T-helper 2 cell (primary cell): ENCODE measurements at regions not wholly inside any gene's neighbourhood (a gene's known extent, or its start where the extent isn't known, plus 50 kb on each side); places are given as distances from the start of the nearest gene placed in this dataset.

Experiments used
- DNase-seq, 5 experiments: peaks; one replicate each; pipeline versions ENCODE4 v3.0.0 to v3.0.0-alpha.2; 2012 to 2022

DNA sequence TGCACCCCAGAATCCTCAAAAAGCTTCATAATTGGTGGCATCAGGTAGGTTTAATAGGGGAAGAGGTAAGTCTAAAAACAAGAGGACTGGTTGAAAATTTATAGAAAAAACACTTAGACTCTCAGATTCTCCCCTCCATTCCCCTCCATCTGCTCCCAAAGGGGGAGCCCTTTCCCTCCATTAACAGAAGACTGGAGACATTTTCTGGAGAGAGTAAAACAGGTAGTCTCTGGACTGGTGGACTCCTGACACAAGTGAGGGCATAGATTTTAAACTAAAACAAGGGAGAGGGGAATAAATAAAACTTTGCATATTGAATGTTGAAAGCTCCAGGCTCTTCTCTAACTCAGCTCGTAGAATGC, 54.0 kb upstream of the IPO9 start:
- no peak for DNase-seq

DNA sequence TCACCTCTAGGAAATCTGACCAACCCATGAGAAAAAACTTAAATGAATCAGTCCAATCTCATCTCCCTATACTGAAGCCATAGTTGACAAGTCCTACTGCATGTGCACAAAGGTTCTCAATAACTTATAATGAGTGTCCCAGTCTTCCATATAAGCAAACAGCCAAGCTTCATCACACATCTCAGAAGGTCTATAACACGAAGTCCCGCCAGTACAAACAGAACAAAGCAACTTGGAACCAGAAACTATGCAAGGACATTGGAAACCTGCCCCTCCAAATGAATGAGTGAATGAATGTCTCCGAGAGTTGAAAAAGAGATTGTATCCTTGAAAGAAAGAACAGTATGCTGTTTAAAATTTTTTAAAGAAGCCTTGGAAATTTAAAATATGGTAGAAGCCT, 53.6 kb upstream of the IPO9 start:
- DNase-seq, result no peak

DNA sequence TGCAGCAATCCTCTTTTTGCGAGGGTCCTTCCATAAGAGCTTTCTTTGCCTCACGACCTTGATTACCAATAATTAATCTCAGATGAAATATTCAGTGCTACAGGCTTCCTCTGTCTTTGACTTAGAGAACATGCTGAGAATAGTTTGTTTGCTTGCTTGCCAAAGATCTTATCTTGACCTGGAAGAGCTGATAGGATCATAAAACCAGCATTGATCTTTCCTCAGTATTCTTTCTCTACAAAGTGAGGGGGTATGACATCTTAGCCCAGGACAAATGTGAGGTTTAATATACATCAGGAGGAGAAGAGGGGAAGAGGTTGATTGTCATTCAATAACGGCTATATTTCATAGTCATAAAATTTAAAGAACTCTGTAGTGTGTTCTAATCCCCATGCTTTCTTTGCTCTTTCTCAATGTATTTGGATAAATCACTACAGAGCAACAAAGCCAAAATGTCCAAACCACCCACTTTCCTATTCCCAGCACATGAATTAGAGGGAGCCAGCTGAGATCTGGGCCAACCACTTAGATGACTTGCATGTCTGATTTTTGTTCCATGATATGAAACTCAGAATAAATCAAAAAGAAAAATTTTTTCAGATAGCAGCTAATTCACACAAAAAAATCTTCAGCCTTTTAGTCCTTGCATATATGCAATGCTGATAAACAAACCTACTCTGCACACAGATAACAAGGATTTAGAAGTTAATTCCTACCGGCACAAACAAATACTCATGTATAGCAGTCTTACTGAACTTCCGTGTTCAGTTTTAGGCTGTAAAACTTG, 50.5 kb upstream of the IPO9 start:
- DNase-seq, result no peak
